ENCODE measurements at regions not wholly inside any gene's neighbourhood (a gene's known extent, or its start where the extent isn't known, plus 50 kb on each side); places are given as distances from the start of the nearest gene placed in this dataset.
"Not testable (repeated sequence)": the region's sequence is repeated elsewhere in the genome, so short reads cannot be mapped to it uniquely, and the experiment has no call there.

DNA sequence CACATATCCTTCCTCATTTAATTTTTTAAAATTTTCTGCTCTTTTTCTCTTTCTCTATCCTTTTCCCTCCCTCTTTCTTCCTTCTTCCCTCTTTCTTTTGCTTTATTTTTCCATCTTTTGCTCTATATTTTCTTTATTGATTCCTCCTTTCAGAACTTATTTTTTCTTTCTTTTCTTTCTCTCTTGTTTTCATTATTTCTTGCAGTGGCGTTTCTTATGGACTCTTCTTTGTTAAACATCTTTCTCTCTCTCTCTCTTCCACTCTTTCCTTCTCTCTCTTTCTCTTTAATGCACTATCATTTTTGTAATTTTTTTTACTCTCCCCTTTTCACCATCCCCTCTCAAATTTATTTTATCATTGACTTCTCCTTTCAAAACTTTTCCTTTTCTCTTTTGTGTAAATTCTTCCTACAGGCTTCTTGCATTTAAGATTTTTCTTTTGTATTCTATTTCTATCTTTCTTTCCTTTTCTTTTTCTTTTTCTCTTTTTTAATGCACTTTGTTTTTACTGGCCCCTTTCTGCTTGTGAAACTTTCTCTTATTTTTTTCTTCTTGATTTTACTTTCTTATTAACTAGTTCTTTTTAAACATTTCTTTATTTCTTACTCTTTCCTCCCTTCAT is 97.0 kb downstream of the RBMX2 start:
- Mint-ChIP-seq H3K27ac (ENCODE audit: unreplicated experiment) (no peak overlapping the region), H3K4me3 (ENCODE audit: unreplicated experiment) (no peak overlapping the region), H3K27me3 (ENCODE audit: low read depth) (no peaks in the 10 kb centered on the region), H3K9me3 (ENCODE audit: low read depth) (peaks cover 4% of the 10 kb centered on the region), H3K36me3 (ENCODE audit: low read depth) (no peaks in the 10 kb centered on the region), H3K4me1 (ENCODE audit: low read depth) (no peaks in the 10 kb centered on the region)
- DNase-seq (ENCODE audit: low spot score) = no peak
- TF ChIP-seq, protein P1, sequence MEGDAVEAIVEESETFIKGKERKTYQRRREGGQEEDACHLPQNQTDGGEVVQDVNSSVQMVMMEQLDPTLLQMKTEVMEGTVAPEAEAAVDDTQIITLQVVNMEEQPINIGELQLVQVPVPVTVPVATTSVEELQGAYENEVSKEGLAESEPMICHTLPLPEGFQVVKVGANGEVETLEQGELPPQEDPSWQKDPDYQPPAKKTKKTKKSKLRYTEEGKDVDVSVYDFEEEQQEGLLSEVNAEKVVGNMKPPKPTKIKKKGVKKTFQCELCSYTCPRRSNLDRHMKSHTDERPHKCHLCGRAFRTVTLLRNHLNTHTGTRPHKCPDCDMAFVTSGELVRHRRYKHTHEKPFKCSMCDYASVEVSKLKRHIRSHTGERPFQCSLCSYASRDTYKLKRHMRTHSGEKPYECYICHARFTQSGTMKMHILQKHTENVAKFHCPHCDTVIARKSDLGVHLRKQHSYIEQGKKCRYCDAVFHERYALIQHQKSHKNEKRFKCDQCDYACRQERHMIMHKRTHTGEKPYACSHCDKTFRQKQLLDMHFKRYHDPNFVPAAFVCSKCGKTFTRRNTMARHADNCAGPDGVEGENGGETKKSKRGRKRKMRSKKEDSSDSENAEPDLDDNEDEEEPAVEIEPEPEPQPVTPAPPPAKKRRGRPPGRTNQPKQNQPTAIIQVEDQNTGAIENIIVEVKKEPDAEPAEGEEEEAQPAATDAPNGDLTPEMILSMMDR (IDR thresholded peaks at IDR 0.05) = no peak

DNA sequence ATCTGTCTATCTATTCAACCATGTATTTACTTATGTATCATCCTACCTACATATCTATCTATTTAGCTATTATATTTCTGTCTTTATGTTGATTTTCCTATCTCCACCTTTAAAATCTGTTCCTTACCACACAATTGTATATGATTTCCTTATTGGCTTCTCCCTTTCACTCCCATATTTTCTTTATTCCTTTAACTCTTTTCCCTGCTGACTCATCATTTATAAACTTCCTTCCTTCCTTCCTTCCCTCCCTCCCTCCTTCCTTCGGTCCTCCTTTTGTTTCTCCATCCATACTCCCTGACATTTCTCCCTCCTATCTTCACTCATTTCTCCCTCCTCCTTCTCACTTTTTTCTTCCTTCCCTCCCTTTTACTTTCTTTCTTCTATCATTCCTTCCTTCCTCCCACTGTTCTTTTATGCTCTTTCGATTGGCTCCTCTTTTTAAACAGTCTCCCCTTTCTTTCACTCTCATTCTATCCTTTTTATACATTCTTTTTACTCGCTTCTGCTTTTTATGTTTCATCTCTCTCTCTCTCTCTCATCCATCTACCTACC is 100.3 kb downstream of the RBMX2 start:
- no peaks in the 10 kb centered on the region for H3K4me1 Mint-ChIP-seq (ENCODE audit: low read depth)
- H3K9me3 Mint-ChIP-seq (ENCODE audit: low read depth) = no peaks in the 10 kb centered on the region
- no peak overlapping the region for H3K27ac Mint-ChIP-seq (ENCODE audit: unreplicated experiment)
- H3K4me3 Mint-ChIP-seq (ENCODE audit: unreplicated experiment) = no peak overlapping the region
- H3K27me3 Mint-ChIP-seq (ENCODE audit: low read depth) = peaks cover 2% of the 10 kb centered on the region
- TF ChIP-seq, protein P1 (IDR thresholded peaks at IDR 0.05) = no peak
- H3K36me3 Mint-ChIP-seq (ENCODE audit: low read depth) = no peaks in the 10 kb centered on the region
- DNase-seq (ENCODE audit: low spot score) = no peak

DNA sequence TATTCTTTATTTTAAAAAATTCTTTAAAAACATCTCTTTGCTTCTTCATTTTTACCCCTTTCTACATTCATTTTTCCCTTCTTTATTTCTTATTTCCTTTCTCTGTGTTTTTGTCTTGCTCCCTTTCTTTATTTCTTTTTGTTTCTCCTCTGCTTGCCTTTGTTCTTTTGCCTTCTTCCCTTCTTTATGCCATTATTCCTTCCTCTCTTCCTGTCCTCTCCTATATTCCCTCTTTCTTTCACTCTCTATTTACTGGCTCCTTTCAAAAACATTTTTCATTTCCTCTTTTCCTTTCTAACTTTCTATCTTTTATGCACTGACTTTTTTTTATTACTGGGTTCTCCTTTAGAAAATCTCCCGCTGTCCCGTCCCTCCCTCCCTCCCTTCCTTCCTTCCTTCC is 102.2 kb downstream of the RBMX2 start:
- Mint-ChIP-seq H3K27ac (ENCODE audit: unreplicated experiment) (no peak overlapping the region), H3K4me3 (ENCODE audit: unreplicated experiment) (no peak overlapping the region), H3K4me1 (ENCODE audit: low read depth) (no peaks in the 10 kb centered on the region), H3K27me3 (ENCODE audit: low read depth) (peaks cover 2% of the 10 kb centered on the region), H3K36me3 (ENCODE audit: low read depth) (no peaks in the 10 kb centered on the region), H3K9me3 (ENCODE audit: low read depth) (no peaks in the 10 kb centered on the region)
- TF ChIP-seq, protein P1 (IDR thresholded peaks at IDR 0.05) = no peak
- no peak for DNase-seq (ENCODE audit: low spot score)

DNA sequence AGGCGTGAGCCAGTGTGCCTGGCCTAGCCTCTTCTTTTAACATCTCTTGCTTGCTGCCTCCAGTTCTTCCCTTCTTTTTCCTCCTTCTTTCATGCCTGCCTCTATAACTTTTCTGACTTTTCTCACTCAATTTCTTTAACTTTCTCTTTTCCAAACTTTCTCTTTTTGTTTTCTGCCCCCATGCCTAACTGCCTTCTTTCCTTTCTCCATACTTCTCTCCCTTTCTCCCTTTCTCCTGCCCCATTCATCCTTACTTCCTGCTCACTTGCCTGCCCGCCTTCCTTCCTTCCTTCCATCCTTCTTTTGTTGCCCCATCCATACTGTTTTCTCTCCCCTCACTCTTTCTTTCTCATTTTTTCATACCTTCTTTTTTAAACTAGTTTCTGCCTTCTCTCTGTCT is 105.2 kb downstream of the RBMX2 start:
- no peak overlapping the region for H3K4me3 Mint-ChIP-seq (ENCODE audit: unreplicated experiment)
- no peak for DNase-seq (ENCODE audit: low spot score)
- no peaks in the 10 kb centered on the region for H3K36me3 Mint-ChIP-seq (ENCODE audit: low read depth)
- no peaks in the 10 kb centered on the region for H3K4me1 Mint-ChIP-seq (ENCODE audit: low read depth)
- H3K9me3 Mint-ChIP-seq (ENCODE audit: low read depth) = no peaks in the 10 kb centered on the region
- H3K27ac Mint-ChIP-seq (ENCODE audit: unreplicated experiment) = no peak overlapping the region
- TF ChIP-seq, protein P1 (IDR thresholded peaks at IDR 0.05) = no peak
- H3K27me3 Mint-ChIP-seq (ENCODE audit: low read depth) = peaks cover 2% of the 10 kb centered on the region

DNA sequence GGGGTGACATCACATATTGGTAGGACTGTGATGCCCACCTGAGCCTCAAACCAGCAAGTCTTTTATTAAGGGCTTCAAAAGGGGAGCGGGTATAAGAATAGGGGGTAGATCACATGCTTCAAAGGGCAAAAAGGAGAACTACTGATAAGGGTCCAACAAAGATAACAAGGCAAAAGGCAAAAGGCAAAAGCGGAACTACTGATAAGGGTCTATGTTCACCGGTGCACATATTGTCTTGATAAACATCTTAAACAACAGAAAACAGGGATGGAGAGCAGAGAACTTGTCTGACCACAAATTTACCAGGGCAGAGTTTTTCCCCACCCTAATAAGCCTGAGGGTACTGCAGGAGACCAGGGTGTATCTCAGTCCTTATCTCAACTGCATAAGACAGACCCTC is 110.7 kb downstream of the RBMX2 start:
- Mint-ChIP-seq H3K9me3 (ENCODE audit: low read depth) (peaks cover 13% of the 10 kb centered on the region), H3K27me3 (ENCODE audit: low read depth) (peaks cover 11% of the 10 kb centered on the region)

DNA sequence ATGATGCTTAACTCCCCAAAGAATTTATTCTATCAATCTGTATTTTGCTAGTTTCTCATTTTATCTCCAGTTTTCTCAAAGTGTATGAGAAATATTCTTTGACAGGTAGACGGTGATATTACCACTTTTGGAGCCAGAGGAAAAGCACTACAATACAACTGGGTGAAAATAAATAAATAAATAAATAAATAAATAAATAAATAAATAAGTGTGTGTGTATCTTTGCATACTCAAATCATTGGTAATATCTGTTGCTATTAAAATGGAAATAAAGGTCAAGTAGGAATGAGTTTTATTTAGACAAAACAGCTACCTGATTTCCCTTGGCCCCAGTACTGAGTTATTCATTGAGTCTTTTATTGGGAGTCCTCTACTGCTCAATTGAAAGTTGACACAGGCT is 114.3 kb downstream of the RBMX2 start:
- H3K27me3 Mint-ChIP-seq (ENCODE audit: low read depth) = peaks cover 11% of the 10 kb centered on the region
- no peak overlapping the region for H3K4me3 Mint-ChIP-seq (ENCODE audit: unreplicated experiment)
- TF ChIP-seq, protein P1 (IDR thresholded peaks at IDR 0.05) = no peak
- DNase-seq (ENCODE audit: low spot score) = no peak
- peaks cover 13% of the 10 kb centered on the region for H3K9me3 Mint-ChIP-seq (ENCODE audit: low read depth)
- no peak overlapping the region for H3K27ac Mint-ChIP-seq (ENCODE audit: unreplicated experiment)
- no peaks in the 10 kb centered on the region for H3K4me1 Mint-ChIP-seq (ENCODE audit: low read depth)
- no peaks in the 10 kb centered on the region for H3K36me3 Mint-ChIP-seq (ENCODE audit: low read depth)

More for the DNA sequence above, 110.7 kb downstream of the RBMX2 start:
- H3K4me3 Mint-ChIP-seq (ENCODE audit: unreplicated experiment); H3K36me3 Mint-ChIP-seq (ENCODE audit: low read depth); H3K27ac Mint-ChIP-seq (ENCODE audit: unreplicated experiment); DNase-seq (ENCODE audit: low spot score); H3K4me1 Mint-ChIP-seq (ENCODE audit: low read depth): not testable (repeated sequence)

Measured in chondrocyte (in vitro differentiated cells).